AG04450 (cell line): ENCODE measurements at regions not wholly inside any gene's neighbourhood (a gene's known extent, or its start where the extent isn't known, plus 50 kb on each side); places are given as distances from the start of the nearest gene placed in this dataset.

ENCODE experiments used
- CTCF ChIA-PET: fragments of 300-600, 350-600 bp; formaldehyde crosslinking; extraction: SDS; loops from one replicate; lab custom pipeline; 2022; ENCODE audit warnings: antibody characterized with exemption, inconsistent platforms; lab: Charles Lee
- POLR2A ChIA-PET: fragments of 350-600 bp; formaldehyde crosslinking; extraction: SDS; loops from one replicate; lab custom pipeline; 2021; ENCODE audit warnings: antibody characterized with exemption, inconsistent platforms; lab: Yijun Ruan, JAX
- DNase-seq: peaks from one replicate; pipeline ENCODE4 v3.0.0-alpha.2; 2011; ENCODE audit warnings: low read depth, low spot score
- H3K27ac ChIP-seq: one replicate; pipeline ENCODE4 v1.5.1; 2012; ENCODE audit warnings: low read depth, low read length, control low read depth
- H3K27me3 ChIP-seq: one replicate; pipeline ENCODE4 v1.6.0; 2012; ENCODE audit warnings: low read length; ENCODE audit not compliant: control insufficient read depth, insufficient read depth
- H3K4me3 ChIP-seq: 2 replicates; pipeline ENCODE4 v1.5.1; 2011; ENCODE audit warnings: mild to moderate bottlenecking, low read depth, low read length, control low read depth
- H3K9me3 ChIP-seq: 2 replicates; pipeline ENCODE4 v1.5.1; 2012; ENCODE audit warnings: low read length; ENCODE audit not compliant: control insufficient read depth, insufficient read depth
- CTCF ChIP-seq: IDR thresholded peaks from 2 replicates; pipeline ENCODE4 v1.5.1; 2011; ENCODE audit warnings: low read depth, low read length, control low read depth, inconsistent platforms

DNA sequence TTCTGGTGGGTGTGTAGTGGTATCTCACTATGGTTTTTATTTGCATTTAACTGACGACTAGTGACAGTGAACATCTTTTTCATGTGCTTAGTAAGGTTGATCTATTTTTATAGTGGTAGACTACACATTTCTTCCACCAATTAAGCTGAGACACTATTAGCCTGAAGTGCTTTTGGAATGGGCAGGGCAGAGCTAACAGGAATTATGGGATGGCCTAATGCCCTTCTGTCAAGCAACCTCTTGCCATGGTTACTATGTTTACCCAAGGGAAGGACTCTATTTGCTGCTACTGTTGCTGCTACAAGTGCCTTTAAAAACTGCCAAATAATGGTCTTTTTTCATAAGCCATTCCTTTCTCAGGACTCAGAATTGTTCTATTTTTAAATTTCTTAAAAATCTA, 676.7 kb upstream of the ACTRT1 start:
- Histone ChIP-seq H3K9me3 (no peaks in the 10 kb centered on the region), H3K4me3 (no peak overlapping the region), H3K27me3 (no peaks in the 10 kb centered on the region), H3K27ac (no peak overlapping the region)
- no peak for DNase-seq
- TF ChIP-seq CTCF: no peak
- POLR2A ChIA-PET: no interaction called here
- CTCF ChIA-PET: no interaction called here

DNA sequence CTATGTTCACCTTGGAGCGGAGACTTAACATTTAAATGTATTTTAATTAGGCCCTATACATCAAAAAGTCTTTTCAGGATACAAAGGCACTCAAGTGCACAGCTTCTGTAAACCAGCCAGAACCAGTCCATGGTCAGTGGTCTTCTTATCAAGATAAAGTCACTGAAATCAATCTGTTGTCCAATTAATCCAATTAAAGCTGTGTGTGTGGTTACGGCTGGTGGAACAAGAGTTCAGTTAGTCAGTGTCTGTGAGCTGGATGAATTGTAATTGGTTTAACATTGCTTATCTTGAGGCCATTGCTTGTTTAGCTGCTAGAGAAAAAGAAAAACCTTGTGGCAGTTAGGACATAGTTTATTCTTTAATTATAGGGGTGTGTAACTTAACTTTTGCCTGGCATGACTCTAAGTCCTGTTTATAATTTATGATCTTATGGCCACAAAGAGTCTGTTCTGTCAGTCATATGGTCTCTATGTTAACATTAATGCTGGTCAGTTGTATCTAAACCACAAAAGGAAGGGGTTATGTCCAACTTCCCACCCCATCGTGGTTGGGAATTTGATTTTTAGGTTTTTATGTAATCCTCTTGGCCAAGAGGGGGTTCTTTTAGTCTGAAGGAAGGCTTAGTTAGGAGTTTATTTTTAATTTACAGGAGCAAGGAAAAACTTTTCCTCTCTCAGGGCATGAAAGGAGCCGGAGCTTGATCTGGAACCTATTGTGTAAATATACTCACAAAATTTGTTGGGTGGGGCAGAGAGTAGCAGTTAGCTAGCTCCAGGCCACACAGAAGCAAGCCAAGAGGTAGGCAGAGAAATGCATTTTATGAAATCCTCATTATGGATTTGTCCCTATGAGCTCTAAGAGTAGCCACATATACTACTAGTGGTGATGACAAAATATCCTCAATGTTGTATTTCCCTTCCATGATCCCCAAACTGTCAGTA, 665.7 kb upstream of the ACTRT1 start:
- Histone ChIP-seq H3K27ac (no peak overlapping the region), H3K9me3 (peaks cover 8% of the 10 kb centered on the region; the same call in 1 of the 2 replicates), H3K4me3 (no peak overlapping the region), H3K27me3 (no peaks in the 10 kb centered on the region)
- ChIA-PET CTCF (no interaction called here), POLR2A (no interaction called here)
- no peak for DNase-seq
- no peak for TF ChIP-seq CTCF

DNA sequence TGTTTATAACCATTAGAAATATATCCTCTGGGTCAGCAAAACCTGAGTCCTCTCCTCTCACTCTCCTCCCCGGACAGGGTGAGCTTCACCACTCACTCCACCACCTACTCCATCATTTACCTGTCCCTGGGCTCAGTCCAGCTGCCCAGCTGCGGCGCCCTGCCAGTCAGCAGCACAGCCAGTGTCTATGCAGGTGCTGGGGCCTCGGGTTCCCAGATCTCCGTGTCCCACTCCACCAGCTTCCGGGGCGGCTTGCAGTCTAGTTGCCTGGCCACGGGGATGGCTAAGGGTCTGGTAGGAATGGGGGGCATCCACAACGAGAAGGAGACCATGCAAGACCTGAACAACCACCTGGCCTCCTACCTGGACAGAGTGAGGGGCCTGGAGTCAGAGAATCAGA, 662.2 kb upstream of the ACTRT1 start:
- H3K9me3 ChIP-seq: peaks cover 8% of the 10 kb centered on the region; the same call in 1 of the 2 replicates
- TF ChIP-seq CTCF: no peak
- H3K27ac ChIP-seq: no peak overlapping the region
- CTCF ChIA-PET: no interaction called here
- no peaks in the 10 kb centered on the region for H3K27me3 ChIP-seq
- POLR2A ChIA-PET: no interaction called here
- no peak for DNase-seq
- H3K4me3 ChIP-seq: no peak overlapping the region

GRCh38 chrX:128699716-128700285, 647.6 kb upstream of the ACTRT1 start:
- no peak overlapping the region for H3K27ac ChIP-seq
- CTCF ChIA-PET: no interaction called here
- DNase-seq: no peak
- no peaks in the 10 kb centered on the region for H3K9me3 ChIP-seq
- H3K27me3 ChIP-seq: no peaks in the 10 kb centered on the region
- no peak for TF ChIP-seq CTCF
- POLR2A ChIA-PET: no interaction called here
- no peak overlapping the region for H3K4me3 ChIP-seq

DNA sequence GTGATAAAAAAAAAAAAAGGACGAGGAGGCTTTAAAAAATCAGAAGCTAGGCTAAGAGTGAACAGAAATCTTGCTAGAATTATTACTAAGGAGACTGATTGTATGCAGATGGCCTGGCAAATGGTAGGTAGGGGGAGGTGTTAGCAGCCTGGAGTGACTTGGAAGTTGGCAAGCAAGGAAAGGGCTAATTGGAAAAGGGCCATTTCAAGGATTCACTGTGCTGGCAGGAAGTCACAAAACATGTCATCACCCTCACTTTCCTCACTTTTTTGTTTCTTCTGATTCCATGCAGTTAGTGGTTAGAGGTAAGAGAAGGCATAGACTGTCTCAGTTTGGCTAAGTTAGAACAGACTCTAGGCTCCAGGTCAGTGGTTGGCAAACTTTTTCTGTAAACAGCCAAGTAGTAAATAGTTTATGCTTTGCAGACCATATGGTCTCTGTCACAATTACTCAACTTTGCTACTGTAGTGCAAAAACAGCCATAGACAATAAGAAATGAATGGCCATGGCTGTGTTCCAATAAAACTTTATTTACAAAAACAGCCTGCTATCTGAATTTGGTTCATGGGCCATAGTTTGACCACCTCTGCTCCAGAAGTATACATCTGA, 646.5 kb upstream of the ACTRT1 start:
- no peak overlapping the region for H3K27ac ChIP-seq
- ChIA-PET POLR2A (no interaction called here), CTCF (no interaction called here)
- no peaks in the 10 kb centered on the region for H3K27me3 ChIP-seq
- no peak for DNase-seq
- no peak for TF ChIP-seq CTCF
- no peaks in the 10 kb centered on the region for H3K9me3 ChIP-seq
- no peak overlapping the region for H3K4me3 ChIP-seq
